ENCODE measurements at regions not wholly inside any gene's neighbourhood (a gene's known extent, or its start where the extent isn't known, plus 50 kb on each side); places are given as distances from the start of the nearest gene placed in this dataset.

DNA sequence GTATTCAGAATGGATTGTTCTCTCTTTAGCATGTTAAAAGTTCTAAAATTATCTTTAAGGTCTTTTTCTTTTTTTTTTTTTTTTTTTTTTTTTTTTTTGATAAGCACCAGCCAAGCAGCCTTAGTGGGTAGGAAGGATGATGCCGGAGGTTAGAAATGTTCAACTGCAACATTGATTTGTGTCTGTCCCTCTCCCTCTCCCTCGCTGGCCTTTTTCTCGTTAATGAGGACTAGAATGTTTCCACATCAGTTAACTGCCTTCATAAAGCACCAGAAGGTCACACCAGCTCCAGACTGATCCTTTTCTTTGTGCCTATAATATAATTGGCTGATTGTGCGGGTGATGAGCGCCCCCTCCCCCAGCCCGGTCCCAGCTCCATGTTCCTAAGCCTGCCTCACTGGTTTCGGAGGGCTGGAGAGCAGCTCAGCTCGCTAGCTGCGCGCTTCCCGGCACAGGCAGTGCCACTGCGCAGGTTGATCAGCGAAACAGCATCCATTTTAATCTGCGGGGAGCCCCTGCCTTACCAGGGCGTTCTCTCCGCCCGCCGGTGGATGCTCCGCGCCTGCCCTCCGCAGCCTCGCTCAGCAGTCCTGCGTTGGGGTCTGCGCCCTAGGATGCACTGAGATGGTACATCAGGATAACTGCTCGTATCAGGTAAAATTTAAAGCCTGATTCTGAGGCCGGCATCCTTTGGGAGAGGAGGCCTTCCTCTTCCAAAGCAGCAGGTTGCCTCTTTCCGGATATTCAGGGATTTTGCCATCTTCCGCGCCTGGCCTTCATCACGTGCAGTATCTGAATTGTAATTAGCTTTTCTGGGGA, 148.9 kb upstream of the IL12A start, which contains the start of gene SCHIP1:
Gene SCHIP1, plus strand, starts transcription at position 301 of the 819 bp plus-strand sequence.
- ATAC-seq: peak; percentile 90
- TF ChIP-seq ZFP3 (CRISPR knock-in tag; IDR thresholded peaks at IDR 0.05) (0 out of 2 replicates have a peak, but pooled peaks have one; percentile 29), BACH2 (CRISPR knock-in tag; IDR thresholded peaks at IDR 0.05; ENCODE audit: borderline replicate concordance) (0 out of 2 replicates have a peak, but pooled peaks have one; percentile 37), ESRRG (CRISPR knock-in tag; IDR thresholded peaks at IDR 0.05) (no peak), CSDC2 (CRISPR knock-in tag; IDR thresholded peaks at IDR 0.05) (no peak)
- TF ChIP-seq, protein P1, sequence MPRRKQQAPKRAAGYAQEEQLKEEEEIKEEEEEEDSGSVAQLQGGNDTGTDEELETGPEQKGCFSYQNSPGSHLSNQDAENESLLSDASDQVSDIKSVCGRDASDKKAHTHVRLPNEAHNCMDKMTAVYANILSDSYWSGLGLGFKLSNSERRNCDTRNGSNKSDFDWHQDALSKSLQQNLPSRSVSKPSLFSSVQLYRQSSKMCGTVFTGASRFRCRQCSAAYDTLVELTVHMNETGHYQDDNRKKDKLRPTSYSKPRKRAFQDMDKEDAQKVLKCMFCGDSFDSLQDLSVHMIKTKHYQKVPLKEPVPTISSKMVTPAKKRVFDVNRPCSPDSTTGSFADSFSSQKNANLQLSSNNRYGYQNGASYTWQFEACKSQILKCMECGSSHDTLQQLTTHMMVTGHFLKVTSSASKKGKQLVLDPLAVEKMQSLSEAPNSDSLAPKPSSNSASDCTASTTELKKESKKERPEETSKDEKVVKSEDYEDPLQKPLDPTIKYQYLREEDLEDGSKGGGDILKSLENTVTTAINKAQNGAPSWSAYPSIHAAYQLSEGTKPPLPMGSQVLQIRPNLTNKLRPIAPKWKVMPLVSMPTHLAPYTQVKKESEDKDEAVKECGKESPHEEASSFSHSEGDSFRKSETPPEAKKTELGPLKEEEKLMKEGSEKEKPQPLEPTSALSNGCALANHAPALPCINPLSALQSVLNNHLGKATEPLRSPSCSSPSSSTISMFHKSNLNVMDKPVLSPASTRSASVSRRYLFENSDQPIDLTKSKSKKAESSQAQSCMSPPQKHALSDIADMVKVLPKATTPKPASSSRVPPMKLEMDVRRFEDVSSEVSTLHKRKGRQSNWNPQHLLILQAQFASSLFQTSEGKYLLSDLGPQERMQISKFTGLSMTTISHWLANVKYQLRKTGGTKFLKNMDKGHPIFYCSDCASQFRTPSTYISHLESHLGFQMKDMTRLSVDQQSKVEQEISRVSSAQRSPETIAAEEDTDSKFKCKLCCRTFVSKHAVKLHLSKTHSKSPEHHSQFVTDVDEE (CRISPR knock-in tag; IDR thresholded peaks at IDR 0.05): peak; percentile 42; the same call in 1 of the 2 replicates
- TF ChIP-seq, protein P2, sequence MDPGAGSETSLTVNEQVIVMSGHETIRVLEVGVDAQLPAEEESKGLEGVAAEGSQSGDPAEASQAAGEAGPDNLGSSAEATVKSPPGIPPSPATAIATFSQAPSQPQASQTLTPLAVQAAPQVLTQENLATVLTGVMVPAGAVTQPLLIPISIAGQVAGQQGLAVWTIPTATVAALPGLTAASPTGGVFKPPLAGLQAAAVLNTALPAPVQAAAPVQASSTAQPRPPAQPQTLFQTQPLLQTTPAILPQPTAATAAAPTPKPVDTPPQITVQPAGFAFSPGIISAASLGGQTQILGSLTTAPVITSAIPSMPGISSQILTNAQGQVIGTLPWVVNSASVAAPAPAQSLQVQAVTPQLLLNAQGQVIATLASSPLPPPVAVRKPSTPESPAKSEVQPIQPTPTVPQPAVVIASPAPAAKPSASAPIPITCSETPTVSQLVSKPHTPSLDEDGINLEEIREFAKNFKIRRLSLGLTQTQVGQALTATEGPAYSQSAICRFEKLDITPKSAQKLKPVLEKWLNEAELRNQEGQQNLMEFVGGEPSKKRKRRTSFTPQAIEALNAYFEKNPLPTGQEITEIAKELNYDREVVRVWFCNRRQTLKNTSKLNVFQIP (CRISPR knock-in tag; IDR thresholded peaks at IDR 0.05; ENCODE audit: borderline replicate concordance, low read depth): no peak

DNA sequence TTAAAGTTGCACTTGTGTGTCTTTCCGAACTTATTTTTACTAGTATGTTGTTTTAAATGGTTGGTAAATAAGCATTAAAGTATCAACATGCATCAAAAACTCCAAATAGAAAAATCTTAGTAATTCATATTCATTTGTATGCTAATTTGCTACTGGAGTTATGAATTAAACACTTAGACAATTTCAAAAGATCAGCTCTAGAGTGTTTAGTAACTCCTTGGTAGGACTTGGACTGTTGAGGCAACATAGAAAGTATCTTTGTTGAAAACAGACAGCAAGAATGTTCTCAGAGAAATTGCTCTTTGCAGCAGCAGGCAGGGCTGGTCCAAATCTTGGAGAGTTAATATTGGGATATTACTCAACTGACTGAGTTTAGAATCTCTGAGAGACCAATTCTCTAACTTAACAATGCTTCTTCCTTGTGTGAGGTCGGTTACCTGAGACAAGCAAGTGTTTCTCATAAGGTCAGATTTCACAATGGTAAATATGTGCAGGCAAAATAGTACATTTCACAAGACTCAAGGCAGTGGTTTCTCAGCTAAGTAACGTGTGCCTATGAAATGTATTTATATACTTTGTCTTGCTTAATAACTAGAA, 147.8 kb upstream of the IL12A start:
- TF ChIP-seq, protein P2 (CRISPR knock-in tag; IDR thresholded peaks at IDR 0.05; ENCODE audit: borderline replicate concordance, low read depth): no peak
- TF ChIP-seq, protein P3, sequence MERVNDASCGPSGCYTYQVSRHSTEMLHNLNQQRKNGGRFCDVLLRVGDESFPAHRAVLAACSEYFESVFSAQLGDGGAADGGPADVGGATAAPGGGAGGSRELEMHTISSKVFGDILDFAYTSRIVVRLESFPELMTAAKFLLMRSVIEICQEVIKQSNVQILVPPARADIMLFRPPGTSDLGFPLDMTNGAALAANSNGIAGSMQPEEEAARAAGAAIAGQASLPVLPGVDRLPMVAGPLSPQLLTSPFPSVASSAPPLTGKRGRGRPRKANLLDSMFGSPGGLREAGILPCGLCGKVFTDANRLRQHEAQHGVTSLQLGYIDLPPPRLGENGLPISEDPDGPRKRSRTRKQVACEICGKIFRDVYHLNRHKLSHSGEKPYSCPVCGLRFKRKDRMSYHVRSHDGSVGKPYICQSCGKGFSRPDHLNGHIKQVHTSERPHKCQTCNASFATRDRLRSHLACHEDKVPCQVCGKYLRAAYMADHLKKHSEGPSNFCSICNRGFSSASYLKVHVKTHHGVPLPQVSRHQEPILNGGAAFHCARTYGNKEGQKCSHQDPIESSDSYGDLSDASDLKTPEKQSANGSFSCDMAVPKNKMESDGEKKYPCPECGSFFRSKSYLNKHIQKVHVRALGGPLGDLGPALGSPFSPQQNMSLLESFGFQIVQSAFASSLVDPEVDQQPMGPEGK (CRISPR knock-in tag; IDR thresholded peaks at IDR 0.05; ENCODE audit: borderline replicate concordance): no peak
- TF ChIP-seq GLIS3 (CRISPR knock-in tag; IDR thresholded peaks at IDR 0.05) (no peak), CSDC2 (CRISPR knock-in tag; IDR thresholded peaks at IDR 0.05) (no peak), ZNF565 (CRISPR knock-in tag; conservative IDR thresholded peaks at IDR 0.05; ENCODE audit: low read depth) (no peak), TOX (CRISPR knock-in tag; IDR thresholded peaks at IDR 0.05; ENCODE audit: borderline replicate concordance) (no peak), PPARA (CRISPR knock-in tag; IDR thresholded peaks at IDR 0.05; ENCODE audit: borderline replicate concordance) (no peak), TCF4 (CRISPR knock-in tag; IDR thresholded peaks at IDR 0.05; ENCODE audit: borderline replicate concordance) (no peak), ZFP3 (CRISPR knock-in tag; IDR thresholded peaks at IDR 0.05) (no peak)
- TF ChIP-seq, protein P1 (CRISPR knock-in tag; IDR thresholded peaks at IDR 0.05): no peak
- peak; percentile 28 for ATAC-seq

DNA sequence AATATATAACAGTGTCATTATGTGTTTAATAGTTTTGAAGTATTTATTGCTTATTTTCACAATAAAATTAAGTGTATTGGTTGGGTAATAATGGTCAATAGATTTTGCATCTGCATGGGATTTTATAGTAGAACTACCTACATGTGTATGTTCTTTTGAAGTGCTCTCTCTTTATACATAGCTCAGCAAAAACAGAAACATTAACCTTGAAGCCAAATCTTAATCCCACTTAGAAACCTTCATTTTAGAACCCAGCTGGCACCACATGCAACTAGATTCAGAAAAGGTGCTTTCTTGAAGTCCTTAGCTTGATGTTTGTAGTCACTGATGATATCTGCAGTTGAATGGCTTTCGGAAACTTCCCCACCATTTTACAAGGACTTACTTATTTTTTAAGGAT, 146.9 kb upstream of the IL12A start:
- no peak for TF ChIP-seq ARNTL (CRISPR knock-in tag; IDR thresholded peaks at IDR 0.05; ENCODE audit: borderline replicate concordance, low read depth)
- no peak for TF ChIP-seq ZNF8 (CRISPR knock-in tag; IDR thresholded peaks at IDR 0.05)
- TF ChIP-seq ZNF70 (CRISPR knock-in tag; IDR thresholded peaks at IDR 0.05): no peak
- TF ChIP-seq OSR1 (CRISPR knock-in tag; IDR thresholded peaks at IDR 0.05): no peak
- no peak for TF ChIP-seq GLIS3 (CRISPR knock-in tag; IDR thresholded peaks at IDR 0.05)
- TF ChIP-seq ISL1 (CRISPR knock-in tag; IDR thresholded peaks at IDR 0.05): no peak
- TF ChIP-seq, protein P3 (CRISPR knock-in tag; IDR thresholded peaks at IDR 0.05; ENCODE audit: borderline replicate concordance): no peak

More for the DNA sequence above, 146.9 kb upstream of the IL12A start:
- ATAC-seq: no peak

Data from SK-N-SH treated with all-trans-retinoic acid at 6 μM for 48 hours (cell line).